ENCODE measurements at regions not wholly inside any gene's neighbourhood (a gene's known extent, or its start where the extent isn't known, plus 50 kb on each side); places are given as distances from the start of the nearest gene placed in this dataset.

GRCh38 chrX:45716750-45717149 lies 516.1 kb upstream of the DIPK2B start:
- H3K9ac ChIP-seq (ENCODE audit: insufficient read depth, low read depth, low read length) = no peak overlapping the region
- no peaks in the 10 kb centered on the region for H3K4me1 ChIP-seq (ENCODE audit: insufficient read depth, low read length)
- WGBS (ENCODE audit: low lambda C conversion rate) = 4% methylated on average over 3 of the region's 3 CpGs
- H3K4me2 ChIP-seq (ENCODE audit: low read depth, low read length) = no peak overlapping the region
- CTCF ChIA-PET (ENCODE audit: low intra/inter-chr PET ratio, low total read pairs) = no interaction called here
- H3K9me3 ChIP-seq (ENCODE audit: low read length) = no peaks in the 10 kb centered on the region
- H3K79me2 ChIP-seq (ENCODE audit: insufficient read depth, low read length) = no peaks in the 10 kb centered on the region
- H2AFZ ChIP-seq (ENCODE audit: low read length) = no peak overlapping the region
- in situ Hi-C loops (cut with HindIII; ENCODE audit: extremely low pct_ligation_motif_present, low pct_unique_long_range_greater_than_20kb) (no loop called here), intact Hi-C loops (cut with micrococcal nuclease; ENCODE audit: unreplicated experiment) (no loop called here)
- FAIRE-seq (no peak), ATAC-seq (no peak), DNase-seq (ENCODE audit: low spot score) (no peak)
- no peak for TF ChIP-seq ZNF34 (CRISPR knock-in tag; IDR thresholded peaks at IDR 0.05; ENCODE audit: borderline replicate concordance)
- H3K36me3 ChIP-seq (replicated peaks in 1 of 2; ENCODE audit: control insufficient read depth in 1 of 2, insufficient read depth in 2 of 2, low read length in 2 of 2) = no peaks in the 10 kb centered on the region
- H3K27ac ChIP-seq (ENCODE audit: extremely low read length, insufficient read depth, low read length) = no peak overlapping the region
- POLR2A ChIA-PET = no interaction called here
- BruUV-seq (replicated peaks) = no TSS peak
- no peak overlapping the region for H3K4me3 ChIP-seq (replicated peaks in 1 of 3; ENCODE audit: insufficient read depth in 1 of 3, low read depth in 2 of 3, low read length in 3 of 3)
- H3K27me3 ChIP-seq (ENCODE audit: control insufficient read depth in 1 of 2, insufficient read depth in 2 of 2, low read length in 2 of 2) = no peaks in the 10 kb centered on the region
- H4K20me1 ChIP-seq (ENCODE audit: insufficient read depth, low read length) = no peaks in the 10 kb centered on the region

DNA sequence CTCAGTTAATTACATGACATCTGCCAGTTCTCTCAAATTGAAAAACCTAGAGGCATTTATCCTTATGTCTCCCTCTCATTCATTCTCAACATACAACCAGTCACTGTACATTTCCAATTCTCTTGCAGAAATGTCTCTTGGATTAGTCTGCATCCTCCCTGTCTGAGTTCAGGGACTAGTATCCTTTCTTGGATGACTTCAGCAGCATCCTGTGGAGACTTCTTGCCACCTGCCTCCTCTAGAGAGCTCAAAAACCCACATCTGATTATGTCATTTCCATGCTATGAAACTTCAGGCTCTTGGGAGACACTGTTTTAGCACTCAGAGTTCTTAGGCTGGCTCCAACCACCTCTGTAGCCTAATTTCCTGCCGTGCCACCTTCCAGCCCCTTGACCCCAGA lies 515.1 kb upstream of the DIPK2B start:
- Histone ChIP-seq H3K79me2 (ENCODE audit: insufficient read depth, low read length) (no peaks in the 10 kb centered on the region), H3K27ac (ENCODE audit: extremely low read length, insufficient read depth, low read length) (no peak overlapping the region), H2AFZ (ENCODE audit: low read length) (no peak overlapping the region), H3K27me3 (ENCODE audit: control insufficient read depth in 1 of 2, insufficient read depth in 2 of 2, low read length in 2 of 2) (no peaks in the 10 kb centered on the region), H3K9ac (ENCODE audit: insufficient read depth, low read depth, low read length) (no peak overlapping the region), H3K9me3 (ENCODE audit: low read length) (no peaks in the 10 kb centered on the region), H3K4me2 (ENCODE audit: low read depth, low read length) (no peak overlapping the region), H3K36me3 (replicated peaks in 1 of 2; ENCODE audit: control insufficient read depth in 1 of 2, insufficient read depth in 2 of 2, low read length in 2 of 2) (no peaks in the 10 kb centered on the region), H3K4me1 (ENCODE audit: insufficient read depth, low read length) (no peaks in the 10 kb centered on the region), H3K4me3 (replicated peaks in 1 of 3; ENCODE audit: insufficient read depth in 1 of 3, low read depth in 2 of 3, low read length in 3 of 3) (no peak overlapping the region), H4K20me1 (ENCODE audit: insufficient read depth, low read length) (no peaks in the 10 kb centered on the region)
- DNase-seq (ENCODE audit: low spot score) = no peak
- intact Hi-C loops (cut with micrococcal nuclease; ENCODE audit: unreplicated experiment) = no loop called here
- CTCF ChIA-PET (ENCODE audit: low intra/inter-chr PET ratio, low total read pairs) = no interaction called here
- TF ChIP-seq ZBTB7B (CRISPR knock-in tag; IDR thresholded peaks at IDR 0.05) = no peak
- no peak for ATAC-seq
- in situ Hi-C loops (cut with HindIII; ENCODE audit: extremely low pct_ligation_motif_present, low pct_unique_long_range_greater_than_20kb) = no loop called here
- no peak for FAIRE-seq
- no TSS peak for BruUV-seq (replicated peaks)
- WGBS (ENCODE audit: low lambda C conversion rate) = 0% methylated on average over 1 of the region's 1 CpG
- POLR2A ChIA-PET = no interaction called here

GRCh38 chrX:45714866-45715265 lies 514.2 kb upstream of the DIPK2B start:
- Histone ChIP-seq H3K36me3 (replicated peaks in 1 of 2; ENCODE audit: control insufficient read depth in 1 of 2, insufficient read depth in 2 of 2, low read length in 2 of 2) (no peaks in the 10 kb centered on the region), H3K9ac (ENCODE audit: insufficient read depth, low read depth, low read length) (no peak overlapping the region), H3K9me3 (ENCODE audit: low read length) (no peaks in the 10 kb centered on the region), H3K27me3 (ENCODE audit: control insufficient read depth in 1 of 2, insufficient read depth in 2 of 2, low read length in 2 of 2) (no peaks in the 10 kb centered on the region), H3K4me1 (ENCODE audit: insufficient read depth, low read length) (no peaks in the 10 kb centered on the region), H3K4me3 (replicated peaks in 1 of 3; ENCODE audit: insufficient read depth in 1 of 3, low read depth in 2 of 3, low read length in 3 of 3) (no peak overlapping the region), H4K20me1 (ENCODE audit: insufficient read depth, low read length) (no peaks in the 10 kb centered on the region), H3K4me2 (ENCODE audit: low read depth, low read length) (no peak overlapping the region), H3K79me2 (ENCODE audit: insufficient read depth, low read length) (no peaks in the 10 kb centered on the region), H3K27ac (ENCODE audit: extremely low read length, insufficient read depth, low read length) (no peak overlapping the region), H2AFZ (ENCODE audit: low read length) (no peak overlapping the region)
- no TSS peak for BruUV-seq (replicated peaks)
- DNase-seq (ENCODE audit: low spot score) = no peak
- WGBS (ENCODE audit: low lambda C conversion rate) = 29% methylated on average over 3 of the region's 3 CpGs
- CTCF ChIA-PET (ENCODE audit: low intra/inter-chr PET ratio, low total read pairs) = no interaction called here
- no peak for ATAC-seq
- in situ Hi-C loops (cut with HindIII; ENCODE audit: extremely low pct_ligation_motif_present, low pct_unique_long_range_greater_than_20kb) = no loop called here
- FAIRE-seq = no peak
- POLR2A ChIA-PET = no interaction called here
- intact Hi-C loops (cut with micrococcal nuclease; ENCODE audit: unreplicated experiment) = no loop called here
- TF ChIP-seq PTBP1 (IDR thresholded peaks at IDR 0.05; ENCODE audit: low read depth, low read length, poor library complexity, severe bottlenecking) = no peak
- TF ChIP-seq ZNF343 (CRISPR knock-in tag; IDR thresholded peaks at IDR 0.05) = no peak
- TF ChIP-seq, protein P1, sequence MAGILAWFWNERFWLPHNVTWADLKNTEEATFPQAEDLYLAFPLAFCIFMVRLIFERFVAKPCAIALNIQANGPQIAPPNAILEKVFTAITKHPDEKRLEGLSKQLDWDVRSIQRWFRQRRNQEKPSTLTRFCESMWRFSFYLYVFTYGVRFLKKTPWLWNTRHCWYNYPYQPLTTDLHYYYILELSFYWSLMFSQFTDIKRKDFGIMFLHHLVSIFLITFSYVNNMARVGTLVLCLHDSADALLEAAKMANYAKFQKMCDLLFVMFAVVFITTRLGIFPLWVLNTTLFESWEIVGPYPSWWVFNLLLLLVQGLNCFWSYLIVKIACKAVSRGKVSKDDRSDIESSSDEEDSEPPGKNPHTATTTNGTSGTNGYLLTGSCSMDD (CRISPR knock-in tag; IDR thresholded peaks at IDR 0.05) = no peak
- TF ChIP-seq ZNF432 (CRISPR knock-in tag; IDR thresholded peaks at IDR 0.05; ENCODE audit: borderline replicate concordance) = no peak
- TF ChIP-seq EEA1 (CRISPR knock-in tag; IDR thresholded peaks at IDR 0.05; ENCODE audit: borderline replicate concordance) = no peak
- TF ChIP-seq CEBPB (IDR thresholded peaks at IDR 0.05; ENCODE audit: borderline replicate concordance, low read depth, low read length) = no peak
- TF ChIP-seq UBTF (CRISPR knock-in tag; IDR thresholded peaks at IDR 0.05) = no peak
- TF ChIP-seq RNF2 (conservative IDR thresholded peaks at IDR 0.05; ENCODE audit: low read depth) = no peak
- TF ChIP-seq HIVEP1 (CRISPR knock-in tag; IDR thresholded peaks at IDR 0.05) = no peak
